ENCODE measurements at regions not wholly inside any gene's neighbourhood (a gene's known extent, or its start where the extent isn't known, plus 50 kb on each side); places are given as distances from the start of the nearest gene placed in this dataset.

DNA sequence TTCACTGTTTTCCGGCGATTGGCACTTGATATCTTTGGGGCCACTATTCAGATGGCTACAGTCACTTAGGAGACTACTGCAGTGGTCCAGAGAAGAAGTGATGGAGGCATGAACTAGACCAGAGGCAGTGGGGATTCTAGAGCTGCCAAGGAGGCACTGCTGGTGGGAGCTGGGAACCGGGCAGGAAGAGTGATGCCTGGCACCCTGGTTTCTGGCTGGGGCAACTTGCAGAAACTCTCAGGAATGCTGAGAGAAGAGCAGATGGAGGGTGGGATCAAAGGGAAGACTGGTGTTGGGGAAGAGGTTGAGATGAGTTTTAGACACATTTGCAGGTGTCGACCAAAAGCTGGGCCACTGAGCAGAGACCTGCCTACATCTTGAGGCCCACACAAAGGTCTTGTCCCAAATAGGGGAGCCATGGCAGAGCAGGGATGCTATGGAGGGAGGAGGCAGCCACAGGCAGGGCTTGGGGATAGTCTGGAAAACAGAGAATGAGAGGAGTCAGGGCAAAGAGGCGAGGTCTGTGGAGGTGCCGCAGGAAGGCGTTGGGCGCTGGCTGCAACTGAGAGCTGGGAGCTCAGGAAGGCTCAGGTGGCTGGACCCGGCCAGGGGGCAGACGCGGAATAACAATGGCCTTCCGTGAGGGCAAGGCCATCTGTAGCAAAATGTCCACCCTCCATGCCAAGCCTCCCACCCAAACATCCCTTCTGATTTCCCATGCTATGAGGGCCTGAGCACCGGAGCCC lies 118.9 kb downstream of the TOMM20 start:
- no peak overlapping the region for H3K4me2 ChIP-seq (ENCODE audit: low read depth, low read length)
- no peak overlapping the region for H3K27ac ChIP-seq (ENCODE audit: extremely low read length, insufficient read depth, low read length)
- no TSS peak for BruUV-seq (replicated peaks)
- WGBS (ENCODE audit: low lambda C conversion rate): 88% methylated on average over 13 of the region's 13 CpGs
- TF ChIP-seq, protein P1, sequence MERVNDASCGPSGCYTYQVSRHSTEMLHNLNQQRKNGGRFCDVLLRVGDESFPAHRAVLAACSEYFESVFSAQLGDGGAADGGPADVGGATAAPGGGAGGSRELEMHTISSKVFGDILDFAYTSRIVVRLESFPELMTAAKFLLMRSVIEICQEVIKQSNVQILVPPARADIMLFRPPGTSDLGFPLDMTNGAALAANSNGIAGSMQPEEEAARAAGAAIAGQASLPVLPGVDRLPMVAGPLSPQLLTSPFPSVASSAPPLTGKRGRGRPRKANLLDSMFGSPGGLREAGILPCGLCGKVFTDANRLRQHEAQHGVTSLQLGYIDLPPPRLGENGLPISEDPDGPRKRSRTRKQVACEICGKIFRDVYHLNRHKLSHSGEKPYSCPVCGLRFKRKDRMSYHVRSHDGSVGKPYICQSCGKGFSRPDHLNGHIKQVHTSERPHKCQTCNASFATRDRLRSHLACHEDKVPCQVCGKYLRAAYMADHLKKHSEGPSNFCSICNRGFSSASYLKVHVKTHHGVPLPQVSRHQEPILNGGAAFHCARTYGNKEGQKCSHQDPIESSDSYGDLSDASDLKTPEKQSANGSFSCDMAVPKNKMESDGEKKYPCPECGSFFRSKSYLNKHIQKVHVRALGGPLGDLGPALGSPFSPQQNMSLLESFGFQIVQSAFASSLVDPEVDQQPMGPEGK (CRISPR knock-in tag; IDR thresholded peaks at IDR 0.05): no peak
- TF ChIP-seq TEAD3 (CRISPR knock-in tag; optimal IDR thresholded peaks at IDR 0.05; ENCODE audit: borderline replicate concordance) (no peak), ZNF235 (CRISPR knock-in tag; IDR thresholded peaks at IDR 0.05; ENCODE audit: borderline replicate concordance) (no peak), SMYD3 (CRISPR knock-in tag; IDR thresholded peaks at IDR 0.05) (no peak), ZNF776 (CRISPR knock-in tag; IDR thresholded peaks at IDR 0.05) (no peak), ZNF780A (CRISPR knock-in tag; IDR thresholded peaks at IDR 0.05) (no peak), ZNF883 (CRISPR knock-in tag; IDR thresholded peaks at IDR 0.05; ENCODE audit: not compliant biosample characterization) (no peak), MZF1 (CRISPR knock-in tag; IDR thresholded peaks at IDR 0.05; ENCODE audit: borderline replicate concordance) (no peak), ZNF678 (CRISPR knock-in tag; IDR thresholded peaks at IDR 0.05) (no peak), ZNF225 (CRISPR knock-in tag; IDR thresholded peaks at IDR 0.05) (no peak), NFKBIZ (CRISPR knock-in tag; IDR thresholded peaks at IDR 0.05) (no peak)
- TF ChIP-seq, protein P2, sequence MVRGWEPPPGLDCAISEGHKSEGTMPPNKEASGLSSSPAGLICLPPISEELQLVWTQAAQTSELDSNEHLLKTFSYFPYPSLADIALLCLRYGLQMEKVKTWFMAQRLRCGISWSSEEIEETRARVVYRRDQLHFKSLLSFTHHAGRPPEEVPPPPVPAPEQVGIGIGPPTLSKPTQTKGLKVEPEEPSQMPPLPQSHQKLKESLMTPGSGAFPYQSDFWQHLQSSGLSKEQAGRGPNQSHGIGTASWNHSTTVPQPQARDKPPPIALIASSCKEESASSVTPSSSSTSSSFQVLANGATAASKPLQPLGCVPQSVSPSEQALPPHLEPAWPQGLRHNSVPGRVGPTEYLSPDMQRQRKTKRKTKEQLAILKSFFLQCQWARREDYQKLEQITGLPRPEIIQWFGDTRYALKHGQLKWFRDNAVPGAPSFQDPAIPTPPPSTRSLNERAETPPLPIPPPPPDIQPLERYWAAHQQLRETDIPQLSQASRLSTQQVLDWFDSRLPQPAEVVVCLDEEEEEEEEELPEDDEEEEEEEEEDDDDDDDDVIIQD (CRISPR knock-in tag; IDR thresholded peaks at IDR 0.05; ENCODE audit: low read depth): no peak
- TF ChIP-seq, protein P3, sequence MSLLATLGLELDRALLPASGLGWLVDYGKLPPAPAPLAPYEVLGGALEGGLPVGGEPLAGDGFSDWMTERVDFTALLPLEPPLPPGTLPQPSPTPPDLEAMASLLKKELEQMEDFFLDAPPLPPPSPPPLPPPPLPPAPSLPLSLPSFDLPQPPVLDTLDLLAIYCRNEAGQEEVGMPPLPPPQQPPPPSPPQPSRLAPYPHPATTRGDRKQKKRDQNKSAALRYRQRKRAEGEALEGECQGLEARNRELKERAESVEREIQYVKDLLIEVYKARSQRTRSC (CRISPR knock-in tag; IDR thresholded peaks at IDR 0.05; ENCODE audit: low read depth): no peak
- in situ Hi-C loops (cut with HindIII; ENCODE audit: extremely low pct_ligation_motif_present, low pct_unique_long_range_greater_than_20kb) (no loop called here), intact Hi-C loops (cut with micrococcal nuclease; ENCODE audit: unreplicated experiment) (no loop called here)
- ChIA-PET CTCF (ENCODE audit: low intra/inter-chr PET ratio, low total read pairs) (no interaction called here), POLR2A (interaction anchor here (0.6 kb wide), 1 partner anchor 15 kb away, joined by 3 read pairs; no protein-coding TSS in a partner anchor)
- H3K79me2 ChIP-seq (ENCODE audit: insufficient read depth, low read length): no peaks in the 10 kb centered on the region
- H4K20me1 ChIP-seq (ENCODE audit: insufficient read depth, low read length): no peaks in the 10 kb centered on the region
- DNase-seq (ENCODE audit: low spot score): no peak
- no peak overlapping the region for H3K9ac ChIP-seq (ENCODE audit: insufficient read depth, low read depth, low read length)
- H3K9me3 ChIP-seq (ENCODE audit: low read length): no peaks in the 10 kb centered on the region
- no peak overlapping the region for H3K4me3 ChIP-seq (replicated peaks in 1 of 3; ENCODE audit: insufficient read depth in 1 of 3, low read depth in 2 of 3, low read length in 3 of 3)
- no peak overlapping the region for H2AFZ ChIP-seq (ENCODE audit: low read length)
- no peak for ATAC-seq
- FAIRE-seq: no peak
- no peaks in the 10 kb centered on the region for H3K27me3 ChIP-seq (ENCODE audit: control insufficient read depth in 1 of 2, insufficient read depth in 2 of 2, low read length in 2 of 2)
- peaks cover 19% of the 10 kb centered on the region for H3K4me1 ChIP-seq (ENCODE audit: insufficient read depth, low read length)
- H3K36me3 ChIP-seq (replicated peaks in 1 of 2; ENCODE audit: control insufficient read depth in 1 of 2, insufficient read depth in 2 of 2, low read length in 2 of 2): no peaks in the 10 kb centered on the region
